Panc1 (cell line): ENCODE measurements at regions not wholly inside any gene's neighbourhood (a gene's known extent, or its start where the extent isn't known, plus 50 kb on each side); places are given as distances from the start of the nearest gene placed in this dataset.

ENCODE experiments used
- ATAC-seq: fragments of 200-7000 bp; cut with Tn5 transposase; 2 replicates; pipeline ENCODE4 v1.9.1; 2020; ENCODE audit warnings: mild to moderate bottlenecking, moderate library complexity
- BruUV-seq: library from RNA; stranded (reverse); fragments of 400-500 nt; replicated peaks from 2 replicates; lab custom pipeline; 2021; lab: Mats Ljungman, UMichigan
- CTCF ChIA-PET: fragments of 300-600 bp; sonication (Branson Sonifier 250); formaldehyde crosslinking; loops from one replicate; lab custom pipeline; 2022; ENCODE audit warnings: antibody characterized with exemption; lab: Charles Lee
- POLR2A ChIA-PET: fragments of 300-600 bp; sonication (Branson Sonifier 250); formaldehyde crosslinking; loops from one replicate; lab custom pipeline; 2022; ENCODE audit warnings: antibody characterized with exemption; lab: Charles Lee
- DNase-seq: peaks from one replicate; pipeline ENCODE4 v3.0.0-alpha.2; 2010; ENCODE audit warnings: low read depth, low spot score
- H3K27ac ChIP-seq: 2 replicates; pipeline ENCODE4 v1.5.1; 2011; ENCODE audit warnings: mild to moderate bottlenecking, low read length, inconsistent platforms
- H3K27me3 ChIP-seq: fragments of 200-500 bp; sonication (Bioruptor generic); 2 replicates; pipeline ENCODE4 v1.6.0; 2014; ENCODE audit warnings: low read length, inconsistent platforms; ENCODE audit not compliant: control insufficient read depth, insufficient read depth
- H3K36me3 ChIP-seq: fragments of 200-500 bp; sonication (Bioruptor generic); 2 replicates; pipeline ENCODE4 v1.5.1; 2014; ENCODE audit warnings: inconsistent platforms, mild to moderate bottlenecking, low read length, moderate library complexity; ENCODE audit not compliant: control insufficient read depth, insufficient read depth
- H3K4me1 ChIP-seq: 2 replicates; pipeline ENCODE4 v1.5.1; 2011; ENCODE audit warnings: inconsistent platforms, mild to moderate bottlenecking, low read length, moderate library complexity; ENCODE audit not compliant: control insufficient read depth, insufficient read depth
- H3K4me3 ChIP-seq, 2 experiments: 2 replicates each; pipeline ENCODE4 v1.5.1; 2011 to 2012; ENCODE audit warnings: low read depth in 2 of 2, low read length in 2 of 2, mild to moderate bottlenecking in 2 of 2, inconsistent platforms in 1 of 2, moderate library complexity in 1 of 2
- H3K9me3 ChIP-seq: fragments of 200-500 bp; sonication (Bioruptor generic); 2 replicates; pipeline ENCODE4 v1.5.1; 2014; ENCODE audit warnings: low read depth, mild to moderate bottlenecking, inconsistent platforms, low read length, moderate library complexity; ENCODE audit not compliant: control insufficient read depth, insufficient read depth
- POLR2AphosphoS5 ChIP-seq: IDR thresholded peaks from 2 replicates; pipeline ENCODE4 v1.6.1; 2012; ENCODE audit warnings: mild to moderate bottlenecking, low read depth, low read length, moderate library complexity
- SIN3A ChIP-seq: IDR thresholded peaks from 2 replicates; pipeline ENCODE4 v1.6.1; 2012; ENCODE audit warnings: low read depth, mild to moderate bottlenecking, low read length, moderate library complexity, borderline replicate concordance; ENCODE audit not compliant: insufficient read depth
- TCF7L2 ChIP-seq: IDR thresholded peaks from 2 replicates; pipeline ENCODE4 v1.6.1; 2011; ENCODE audit warnings: mild to moderate bottlenecking, low read depth, low read length, inconsistent platforms
- in situ Hi-C: cut with HindIII; loops from 2 replicates; pipeline ENCODE4 v1.10.0; 2016; ENCODE audit warnings: low sequenced_read_pairs, low pct_unique_long_range_greater_than_20kb
- intact Hi-C: fragments of 100-400 bp; cut with micrococcal nuclease; formaldehyde crosslinking; loops from one replicate; pipeline ENCODE4 v1.10.0; 2022; ENCODE audit not compliant: unreplicated experiment
- TF ChIP-seq, protein P1 (sequence below), 2 experiments: IDR thresholded peaks; 2 replicates each; pipeline ENCODE4 v1.6.1; 2011 to 2012; ENCODE audit warnings: low read depth in 2 of 2, control low read depth in 1 of 2, low read length in 1 of 2, mild to moderate bottlenecking in 1 of 2, moderate library complexity in 1 of 2; ENCODE audit not compliant: insufficient read depth in 1 of 2
- TF ChIP-seq, protein P2 (sequence below): fragments of 450-650 bp; IDR thresholded peaks from 2 replicates; pipeline ENCODE4 v1.5.1; 2017; ENCODE audit warnings: mild to moderate bottlenecking

DNA sequence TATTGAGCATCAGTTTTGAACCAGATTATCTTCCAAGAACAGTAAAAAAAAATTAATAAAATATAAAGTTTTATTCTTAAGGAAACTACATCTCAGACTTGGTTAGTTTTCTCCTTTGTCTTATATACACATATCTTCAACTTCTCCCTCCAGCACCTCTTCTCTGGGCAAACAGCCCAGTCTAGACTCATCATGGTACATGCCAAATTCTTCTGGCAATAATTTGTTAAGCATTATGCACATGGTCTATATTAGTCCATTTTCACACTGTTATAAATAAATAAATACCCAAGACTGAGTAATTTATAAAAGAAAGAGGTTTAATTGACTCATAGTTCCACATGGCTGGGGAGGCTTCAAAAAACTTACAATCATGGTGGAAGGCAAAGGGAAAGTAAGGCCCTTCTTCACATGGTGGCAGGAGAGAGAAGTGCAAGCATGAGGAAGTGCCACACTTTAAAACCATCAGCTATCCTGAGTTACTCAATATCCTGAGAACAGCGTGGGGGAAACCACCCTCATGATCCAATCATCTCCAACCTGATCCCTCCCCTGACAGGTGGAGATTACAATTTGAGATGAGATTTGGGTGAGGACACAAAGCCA lies 108.7 kb upstream of the RNPC3 start:
- POLR2A ChIA-PET = no interaction called here
- in situ Hi-C loops = no loop called here
- no TSS peak for BruUV-seq
- DNase-seq (no peak), ATAC-seq (no peak)
- no peaks in the 10 kb centered on the region for H3K36me3 ChIP-seq
- intact Hi-C loops = no loop called here
- H3K9me3 ChIP-seq = no peaks in the 10 kb centered on the region
- TF ChIP-seq, protein P1, sequence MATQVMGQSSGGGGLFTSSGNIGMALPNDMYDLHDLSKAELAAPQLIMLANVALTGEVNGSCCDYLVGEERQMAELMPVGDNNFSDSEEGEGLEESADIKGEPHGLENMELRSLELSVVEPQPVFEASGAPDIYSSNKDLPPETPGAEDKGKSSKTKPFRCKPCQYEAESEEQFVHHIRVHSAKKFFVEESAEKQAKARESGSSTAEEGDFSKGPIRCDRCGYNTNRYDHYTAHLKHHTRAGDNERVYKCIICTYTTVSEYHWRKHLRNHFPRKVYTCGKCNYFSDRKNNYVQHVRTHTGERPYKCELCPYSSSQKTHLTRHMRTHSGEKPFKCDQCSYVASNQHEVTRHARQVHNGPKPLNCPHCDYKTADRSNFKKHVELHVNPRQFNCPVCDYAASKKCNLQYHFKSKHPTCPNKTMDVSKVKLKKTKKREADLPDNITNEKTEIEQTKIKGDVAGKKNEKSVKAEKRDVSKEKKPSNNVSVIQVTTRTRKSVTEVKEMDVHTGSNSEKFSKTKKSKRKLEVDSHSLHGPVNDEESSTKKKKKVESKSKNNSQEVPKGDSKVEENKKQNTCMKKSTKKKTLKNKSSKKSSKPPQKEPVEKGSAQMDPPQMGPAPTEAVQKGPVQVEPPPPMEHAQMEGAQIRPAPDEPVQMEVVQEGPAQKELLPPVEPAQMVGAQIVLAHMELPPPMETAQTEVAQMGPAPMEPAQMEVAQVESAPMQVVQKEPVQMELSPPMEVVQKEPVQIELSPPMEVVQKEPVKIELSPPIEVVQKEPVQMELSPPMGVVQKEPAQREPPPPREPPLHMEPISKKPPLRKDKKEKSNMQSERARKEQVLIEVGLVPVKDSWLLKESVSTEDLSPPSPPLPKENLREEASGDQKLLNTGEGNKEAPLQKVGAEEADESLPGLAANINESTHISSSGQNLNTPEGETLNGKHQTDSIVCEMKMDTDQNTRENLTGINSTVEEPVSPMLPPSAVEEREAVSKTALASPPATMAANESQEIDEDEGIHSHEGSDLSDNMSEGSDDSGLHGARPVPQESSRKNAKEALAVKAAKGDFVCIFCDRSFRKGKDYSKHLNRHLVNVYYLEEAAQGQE (IDR thresholded peaks at IDR 0.05; ENCODE audit: insufficient read depth in 1 of 2, low read depth in 2 of 2, low read length in 1 of 2) = no peak
- TF ChIP-seq POLR2AphosphoS5 = no peak
- TF ChIP-seq TCF7L2 = no peak
- no peak for TF ChIP-seq SIN3A
- TF ChIP-seq, protein P2, sequence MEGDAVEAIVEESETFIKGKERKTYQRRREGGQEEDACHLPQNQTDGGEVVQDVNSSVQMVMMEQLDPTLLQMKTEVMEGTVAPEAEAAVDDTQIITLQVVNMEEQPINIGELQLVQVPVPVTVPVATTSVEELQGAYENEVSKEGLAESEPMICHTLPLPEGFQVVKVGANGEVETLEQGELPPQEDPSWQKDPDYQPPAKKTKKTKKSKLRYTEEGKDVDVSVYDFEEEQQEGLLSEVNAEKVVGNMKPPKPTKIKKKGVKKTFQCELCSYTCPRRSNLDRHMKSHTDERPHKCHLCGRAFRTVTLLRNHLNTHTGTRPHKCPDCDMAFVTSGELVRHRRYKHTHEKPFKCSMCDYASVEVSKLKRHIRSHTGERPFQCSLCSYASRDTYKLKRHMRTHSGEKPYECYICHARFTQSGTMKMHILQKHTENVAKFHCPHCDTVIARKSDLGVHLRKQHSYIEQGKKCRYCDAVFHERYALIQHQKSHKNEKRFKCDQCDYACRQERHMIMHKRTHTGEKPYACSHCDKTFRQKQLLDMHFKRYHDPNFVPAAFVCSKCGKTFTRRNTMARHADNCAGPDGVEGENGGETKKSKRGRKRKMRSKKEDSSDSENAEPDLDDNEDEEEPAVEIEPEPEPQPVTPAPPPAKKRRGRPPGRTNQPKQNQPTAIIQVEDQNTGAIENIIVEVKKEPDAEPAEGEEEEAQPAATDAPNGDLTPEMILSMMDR = no peak
- CTCF ChIA-PET = no interaction called here
- no peaks in the 10 kb centered on the region for H3K27me3 ChIP-seq
- H3K4me3 ChIP-seq = no peak overlapping the region
- H3K4me1 ChIP-seq = no peaks in the 10 kb centered on the region
- H3K27ac ChIP-seq = no peak overlapping the region

DNA sequence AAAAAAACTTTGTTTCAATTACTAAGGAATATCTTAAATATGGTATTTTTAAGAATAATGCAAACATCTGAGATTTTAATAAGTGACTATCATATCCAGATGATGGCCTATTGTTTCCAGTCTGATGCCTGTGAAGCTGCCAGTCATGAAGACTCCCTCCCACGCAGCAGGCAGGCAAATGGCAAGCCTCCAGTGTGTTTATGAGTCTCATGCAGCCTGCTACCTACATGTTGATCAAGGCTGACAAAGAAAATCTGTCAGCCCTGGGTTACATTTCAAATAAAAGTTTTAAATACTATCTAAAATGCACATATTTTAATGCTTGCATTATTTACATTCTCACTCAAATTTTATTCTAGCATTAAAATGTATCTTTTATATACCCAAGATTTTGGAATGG lies 137.6 kb upstream of the RNPC3 start:
- intact Hi-C loops (no loop called here), in situ Hi-C loops (no loop called here)
- Histone ChIP-seq H3K27me3 (no peaks in the 10 kb centered on the region), H3K27ac (no peak overlapping the region), H3K36me3 (no peaks in the 10 kb centered on the region), H3K9me3 (no peaks in the 10 kb centered on the region), H3K4me1 (no peaks in the 10 kb centered on the region), H3K4me3 (no peak overlapping the region)
- CTCF ChIA-PET = no interaction called here
- no TSS peak for BruUV-seq
- no peak for TF ChIP-seq POLR2AphosphoS5
- TF ChIP-seq, protein P2 = no peak
- no peak for TF ChIP-seq SIN3A
- TF ChIP-seq, protein P1 (IDR thresholded peaks at IDR 0.05; ENCODE audit: insufficient read depth in 1 of 2, low read depth in 2 of 2, low read length in 1 of 2) = no peak
- TF ChIP-seq TCF7L2 = no peak
- no peak for DNase-seq
- ATAC-seq = no peak
- POLR2A ChIA-PET = no interaction called here
